HG03575 (cell line): ENCODE measurements at regions not wholly inside any gene's neighbourhood (a gene's known extent, or its start where the extent isn't known, plus 50 kb on each side); places are given as distances from the start of the nearest gene placed in this dataset.

Experiments used
- ATAC-seq: cut with Tn5 transposase; IDR thresholded peaks from one replicate; pipeline ENCODE4 v1.9.1; 2021; ENCODE audit not compliant: unreplicated experiment, insufficient number of reproducible peaks, low FRiP score; ENCODE audit errors: extremely low read depth

DNA sequence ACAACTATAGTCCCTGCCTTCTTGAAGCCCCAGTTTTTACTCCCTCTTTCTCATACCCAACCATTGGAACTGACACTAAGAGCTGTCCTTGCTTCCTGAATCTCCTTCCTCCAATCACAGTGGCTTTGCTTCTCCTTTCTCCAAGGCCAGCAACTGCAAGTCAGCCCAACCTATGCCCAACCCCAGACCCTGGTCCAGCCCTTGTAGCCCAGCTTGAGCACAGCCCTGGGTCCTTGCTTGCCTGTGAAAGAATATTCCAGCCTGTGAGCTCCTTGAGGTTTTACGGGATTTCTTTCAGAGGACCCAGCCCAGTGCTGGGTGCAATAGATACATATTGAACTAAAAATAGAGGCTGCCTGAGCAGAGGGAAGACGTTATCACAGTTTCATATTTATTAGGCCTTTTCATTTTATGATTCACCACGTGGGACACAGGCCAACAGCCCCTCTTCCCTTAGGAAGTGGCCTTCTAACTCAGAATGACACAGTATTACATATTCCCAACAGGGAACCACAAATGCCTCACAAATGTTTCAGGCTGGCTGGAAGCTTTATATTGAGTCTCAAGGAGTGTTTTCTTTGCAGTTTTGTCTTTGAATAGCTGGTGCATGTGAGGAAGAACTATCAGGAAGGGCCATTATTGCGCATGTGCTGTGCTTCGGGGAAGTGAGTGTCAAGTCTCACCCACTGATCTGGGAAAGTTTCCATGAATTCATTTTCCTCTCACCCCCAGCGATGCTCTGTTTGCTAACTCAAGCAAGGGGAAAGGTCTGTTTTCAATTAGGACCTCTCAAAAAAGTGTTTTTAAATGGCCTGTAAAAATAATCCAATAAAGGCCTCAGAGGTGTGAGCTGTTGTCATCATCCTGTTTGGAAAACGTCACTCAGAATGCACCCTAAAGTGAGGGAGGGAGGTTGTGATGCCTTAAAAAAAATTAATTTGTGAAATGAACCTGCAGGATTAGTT, 92.3 kb upstream of the NFIA start:
- ATAC-seq: no peak

DNA sequence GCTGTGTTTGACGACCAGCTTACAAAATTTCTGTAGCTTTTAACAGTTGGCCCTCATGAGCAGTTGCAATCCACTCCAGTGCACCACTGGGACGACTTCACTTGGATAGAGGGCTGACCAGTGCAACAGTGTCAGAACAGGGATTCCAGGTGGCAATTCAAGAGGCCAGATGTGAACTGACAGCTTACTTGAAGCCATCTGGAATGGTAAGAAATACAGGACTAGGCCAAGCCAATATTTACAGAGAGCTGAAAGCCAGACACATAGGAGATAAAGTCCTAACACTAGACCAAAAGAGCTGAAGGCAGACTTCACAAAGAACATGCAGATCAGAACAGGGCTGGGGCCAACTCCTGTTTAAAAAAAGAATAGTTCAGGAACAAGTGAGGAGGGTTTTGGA, 93.5 kb upstream of the NFIA start:
- no peak for ATAC-seq

DNA sequence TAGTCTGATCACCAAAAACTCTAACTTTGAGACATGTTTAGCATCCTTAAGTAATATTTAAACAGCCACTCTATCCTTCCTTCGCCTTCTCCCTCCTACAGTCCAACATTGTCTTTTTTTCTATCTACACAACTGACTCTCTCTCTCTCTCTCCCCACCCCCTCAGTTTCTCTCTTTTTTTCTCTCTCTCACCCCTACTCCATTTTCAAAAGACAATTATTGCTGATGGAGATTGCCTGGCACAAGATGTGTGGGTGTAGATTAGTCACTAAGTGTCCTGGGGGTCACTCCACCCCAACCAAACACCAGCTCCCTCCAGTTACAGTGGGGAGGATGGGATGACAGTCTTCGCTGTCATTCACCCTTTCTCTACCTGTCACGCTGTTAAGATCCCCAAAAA, 94.5 kb upstream of the NFIA start:
- ATAC-seq: no peak

DNA sequence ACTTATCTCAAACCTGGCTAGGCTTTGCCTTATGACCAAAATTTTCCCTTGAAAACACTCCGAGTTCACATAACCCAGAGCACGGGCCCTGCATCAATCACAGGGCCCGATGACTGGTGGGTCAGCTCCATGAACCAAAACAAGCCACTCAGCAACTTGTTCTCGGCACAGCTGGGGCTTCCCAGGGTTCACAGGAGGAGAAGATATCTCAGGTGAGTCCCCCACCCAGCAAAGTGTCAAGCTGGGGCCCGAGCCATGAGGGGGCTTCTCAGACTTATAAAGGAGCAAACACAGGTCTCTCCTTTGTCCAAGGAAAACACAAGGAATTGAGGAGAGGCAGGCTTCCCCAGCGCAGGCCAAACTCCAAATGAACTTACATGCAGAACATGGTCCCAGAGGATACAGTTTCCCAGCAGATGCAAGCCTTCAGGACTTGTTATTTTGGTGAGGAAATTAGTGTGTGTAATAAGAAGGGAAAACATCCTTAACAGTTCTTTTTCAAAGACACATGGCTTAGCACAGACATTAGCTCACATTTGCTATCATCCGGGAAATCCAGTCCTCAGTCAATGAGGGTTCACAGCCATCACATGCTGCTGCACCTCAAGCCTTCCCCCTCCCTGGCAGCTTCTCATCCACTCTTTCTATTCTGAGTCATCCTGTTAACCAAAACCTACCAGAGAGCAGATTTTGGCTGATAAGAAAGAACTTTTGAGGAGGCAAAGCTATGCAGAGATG, 98.1 kb upstream of the NFIA start:
- ATAC-seq: no peak

DNA sequence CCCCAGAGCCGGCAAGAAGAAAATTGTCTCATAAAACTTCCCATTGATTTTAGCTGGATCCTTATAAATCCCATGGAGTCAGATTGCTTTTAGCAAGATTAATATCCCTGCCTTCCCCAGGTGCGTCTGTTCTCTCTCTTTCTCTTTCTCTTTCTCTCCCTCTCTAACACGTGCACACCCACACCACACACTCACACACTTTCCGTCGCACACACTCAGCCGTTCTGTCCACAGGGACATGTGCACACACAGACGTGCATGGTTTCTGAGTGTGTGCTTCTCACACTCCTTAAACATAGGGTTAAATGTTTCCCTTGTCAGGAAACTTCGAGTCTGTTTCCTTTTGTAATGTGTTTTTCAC, 98.7 kb upstream of the NFIA start:
- no peak for ATAC-seq

DNA sequence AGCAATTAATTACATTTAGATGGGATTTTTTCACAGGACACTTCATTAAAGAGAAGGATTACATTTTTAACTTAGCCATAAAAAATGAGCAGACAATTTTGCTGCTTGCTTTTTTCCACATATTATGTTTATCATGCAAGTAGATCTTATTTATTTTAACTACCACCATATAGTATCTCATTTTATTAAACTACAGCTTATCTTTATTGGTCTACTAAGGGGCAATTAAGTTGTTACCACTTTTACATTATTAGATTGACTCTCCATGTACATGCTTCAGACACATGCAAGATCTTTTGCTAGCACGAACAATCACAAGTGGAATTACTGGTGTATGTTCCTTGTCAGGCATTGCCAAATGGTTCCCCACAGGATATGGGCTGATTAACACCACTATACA, 99.8 kb upstream of the NFIA start:
- no peak for ATAC-seq

DNA sequence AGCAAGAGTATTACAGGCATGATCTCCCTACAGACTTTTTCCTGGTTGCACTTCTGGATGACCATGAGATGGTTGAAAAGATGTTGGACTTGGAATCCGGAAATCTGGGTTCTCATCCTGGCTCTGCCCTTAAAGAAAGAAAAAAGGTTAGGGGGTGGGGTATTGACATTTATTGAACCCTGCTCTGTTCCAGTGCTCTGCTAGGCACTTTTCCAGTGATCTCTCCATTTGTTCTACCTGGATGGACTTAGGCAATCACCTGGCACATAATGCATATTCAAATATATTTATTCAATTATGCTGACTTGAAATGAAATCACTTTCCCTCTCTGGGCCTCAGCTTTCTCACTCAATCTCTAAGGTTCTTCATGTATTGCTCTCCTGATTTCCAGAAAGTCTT, 101.0 kb upstream of the NFIA start:
- no peak for ATAC-seq

DNA sequence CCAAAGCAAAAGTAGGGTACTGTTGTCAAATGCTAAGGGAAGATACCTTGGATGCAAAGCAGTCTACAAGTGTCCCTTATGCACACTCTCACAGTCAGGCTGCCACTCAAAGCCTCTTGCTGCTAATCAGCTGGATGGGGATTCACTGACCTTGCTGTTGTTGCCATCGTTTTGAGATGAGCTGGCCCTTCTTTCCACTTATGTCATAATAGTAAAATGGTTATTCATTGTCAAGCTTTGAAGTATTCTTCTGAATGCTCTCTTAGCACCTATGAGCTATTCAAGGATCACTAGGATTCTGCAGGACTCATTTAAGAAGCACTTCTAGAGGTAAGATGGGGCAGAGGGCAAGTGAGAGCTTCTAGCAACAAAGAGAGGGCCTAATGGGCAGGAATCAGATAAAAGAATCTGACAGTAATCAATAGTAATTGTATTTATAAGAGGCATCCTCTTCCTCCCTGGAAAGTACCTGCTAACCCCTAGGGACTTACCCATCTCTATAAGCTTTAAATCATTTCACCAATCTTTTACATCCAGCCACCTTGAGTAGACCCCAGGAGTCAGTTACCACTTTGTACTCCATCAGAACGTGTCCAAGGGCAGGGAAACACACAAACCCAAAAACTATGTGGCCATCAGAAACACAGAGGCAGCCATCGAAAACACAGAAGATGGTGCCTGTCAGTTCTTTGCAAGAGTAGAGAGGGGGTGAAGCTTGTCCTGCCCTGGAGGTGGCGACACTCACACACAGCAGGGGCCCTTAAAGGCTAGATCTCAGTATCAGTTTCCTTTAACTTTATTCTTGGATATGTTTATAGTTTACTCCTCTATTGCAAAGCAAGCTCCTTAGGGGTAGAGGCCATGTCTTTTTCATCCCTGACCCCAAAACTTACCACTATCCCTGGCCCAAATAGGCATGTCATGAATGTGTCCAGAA, 103.7 kb upstream of the NFIA start:
- no peak for ATAC-seq

DNA sequence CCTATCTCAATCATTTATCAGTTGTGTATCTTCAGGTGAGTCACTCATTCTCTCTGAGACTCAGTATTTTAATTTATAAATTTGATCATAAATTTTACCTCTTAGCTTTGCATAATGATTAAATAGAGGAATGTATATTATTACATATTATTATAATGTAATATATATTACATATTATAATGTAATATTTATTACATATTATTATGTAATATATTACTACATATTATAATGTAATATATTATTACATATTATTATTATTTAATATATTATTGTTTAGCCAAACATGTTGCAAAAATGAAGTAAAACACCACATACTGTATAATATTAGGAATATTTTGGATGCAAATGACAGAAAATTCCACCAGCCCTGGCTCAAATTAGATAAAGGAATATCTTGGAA, 104.7 kb upstream of the NFIA start:
- ATAC-seq: no peak

DNA sequence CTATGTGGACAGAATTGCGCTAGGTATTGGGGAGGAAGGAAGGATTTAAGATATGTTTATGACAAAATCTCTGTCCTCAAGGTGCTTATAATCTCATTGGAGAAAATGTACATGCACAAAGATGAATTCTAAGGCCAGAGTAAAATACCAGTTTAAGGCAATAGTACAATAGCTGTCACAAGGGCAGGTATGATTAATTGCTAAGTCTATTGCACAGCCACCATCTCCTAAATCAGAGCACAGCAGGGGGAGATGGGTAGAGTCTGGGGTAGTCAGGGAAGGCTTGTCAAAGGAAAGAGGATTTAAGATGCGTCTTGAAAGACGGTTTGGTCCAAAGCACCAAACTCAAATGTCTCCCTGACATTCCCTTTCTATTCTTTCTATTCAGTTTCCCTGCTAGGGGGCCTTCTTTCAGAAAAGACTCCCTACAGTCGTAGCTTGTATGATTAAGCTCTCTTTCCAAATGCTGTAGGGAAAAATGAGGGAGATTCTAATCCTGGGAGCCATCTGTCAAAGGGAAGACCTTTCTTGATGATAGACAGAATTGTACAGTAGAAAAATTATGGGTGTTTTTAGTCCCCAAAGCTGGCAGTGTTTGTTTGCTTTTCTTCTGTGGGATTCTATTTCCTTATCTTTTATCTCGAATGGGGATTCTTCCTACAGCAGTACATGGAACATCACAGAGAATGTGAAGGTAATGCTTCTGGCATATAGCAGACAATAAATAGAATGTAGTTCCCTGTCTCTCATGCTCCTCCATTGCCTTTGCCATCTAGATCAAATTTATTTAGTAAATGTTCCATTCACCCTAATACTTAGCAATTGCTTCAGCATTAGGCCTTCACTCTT, 107.6 kb upstream of the NFIA start:
- no peak for ATAC-seq

DNA sequence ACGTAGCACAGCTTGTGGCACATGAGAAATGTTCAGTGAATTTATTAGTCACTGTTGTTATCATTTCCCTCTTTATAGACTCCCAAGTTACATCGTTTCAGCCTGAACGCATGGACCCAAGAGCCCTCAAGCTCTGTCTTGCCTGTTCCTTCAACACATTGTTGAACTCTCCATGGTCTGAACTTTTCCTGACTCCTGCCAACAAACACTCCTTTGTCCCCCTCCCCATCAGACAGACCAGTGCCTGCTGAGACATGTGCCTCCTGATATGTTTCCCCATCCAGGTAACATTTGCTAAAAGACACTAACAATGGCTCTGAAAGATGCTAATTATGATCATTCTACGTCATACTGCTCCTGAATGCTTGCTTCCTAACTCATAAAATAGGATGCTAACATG, 108.7 kb upstream of the NFIA start:
- ATAC-seq: no peak

DNA sequence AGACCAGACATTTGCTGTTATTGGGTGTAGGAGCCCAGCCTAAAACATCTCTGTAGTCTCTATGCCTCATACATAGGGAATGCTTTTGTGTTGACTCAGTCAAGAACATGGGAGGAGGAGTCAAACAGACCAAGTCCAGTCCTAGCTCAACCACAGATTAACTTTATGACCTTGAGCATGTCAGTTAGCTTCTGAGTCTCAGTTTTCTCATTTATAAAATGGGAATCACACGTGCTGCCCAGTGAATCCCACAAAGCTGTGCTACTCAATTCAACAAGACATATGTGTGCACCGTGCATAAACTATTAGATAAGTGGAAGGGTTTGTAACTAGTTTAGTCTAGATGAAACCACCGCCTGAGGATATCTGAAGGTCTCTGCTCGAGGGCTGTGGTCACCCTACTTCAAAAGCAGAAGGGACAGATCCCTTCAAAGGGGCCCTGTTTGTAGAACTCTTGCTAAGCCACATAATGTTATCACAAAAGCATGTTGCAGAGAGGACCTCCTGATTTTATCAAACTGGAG, 109.5 kb upstream of the NFIA start:
- no peak for ATAC-seq

DNA sequence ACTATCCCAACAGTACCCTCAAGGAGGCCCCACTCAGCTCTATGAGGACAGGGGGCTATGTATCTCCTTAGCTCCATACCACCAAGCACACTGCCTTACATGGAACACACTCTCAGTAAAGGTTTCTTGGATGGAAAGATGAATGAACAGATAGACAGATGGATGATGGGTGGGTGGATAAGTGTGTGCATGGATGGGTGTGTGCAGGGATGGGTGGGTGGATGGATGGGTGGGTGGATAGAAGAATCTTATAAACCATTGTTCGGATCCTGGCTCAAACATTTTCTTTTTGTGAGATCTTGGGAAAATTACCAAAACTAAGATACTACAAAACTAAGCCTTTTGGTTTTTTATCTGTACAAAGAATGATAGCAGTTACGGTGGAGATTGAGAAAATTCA, 111.0 kb upstream of the NFIA start:
- ATAC-seq: no peak

DNA sequence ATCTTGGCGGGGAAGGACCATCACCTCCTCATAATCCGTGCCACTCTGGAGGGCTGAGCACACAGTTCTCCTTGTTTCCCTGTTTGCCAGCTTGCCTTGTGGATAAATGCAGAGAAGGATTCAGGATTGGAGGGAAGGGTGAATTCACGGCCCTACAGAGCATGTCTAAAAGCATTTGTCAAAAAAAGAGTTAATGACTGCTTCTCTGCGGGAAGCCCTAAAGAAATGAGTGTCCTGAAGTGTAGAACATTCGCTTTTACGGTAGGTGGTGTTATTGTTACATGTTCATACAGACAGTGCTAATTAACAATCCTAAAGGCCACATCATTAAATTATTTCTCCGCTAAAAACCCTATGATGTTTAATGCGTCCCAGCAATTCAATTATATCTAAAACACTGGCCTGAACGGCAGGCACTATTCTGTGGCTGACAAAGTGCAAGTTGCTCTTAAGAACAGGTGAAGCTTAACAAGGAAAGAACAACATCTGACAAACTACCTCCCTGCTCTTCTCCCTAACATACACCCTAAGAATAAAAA, 112.3 kb upstream of the NFIA start:
- ATAC-seq: no peak

DNA sequence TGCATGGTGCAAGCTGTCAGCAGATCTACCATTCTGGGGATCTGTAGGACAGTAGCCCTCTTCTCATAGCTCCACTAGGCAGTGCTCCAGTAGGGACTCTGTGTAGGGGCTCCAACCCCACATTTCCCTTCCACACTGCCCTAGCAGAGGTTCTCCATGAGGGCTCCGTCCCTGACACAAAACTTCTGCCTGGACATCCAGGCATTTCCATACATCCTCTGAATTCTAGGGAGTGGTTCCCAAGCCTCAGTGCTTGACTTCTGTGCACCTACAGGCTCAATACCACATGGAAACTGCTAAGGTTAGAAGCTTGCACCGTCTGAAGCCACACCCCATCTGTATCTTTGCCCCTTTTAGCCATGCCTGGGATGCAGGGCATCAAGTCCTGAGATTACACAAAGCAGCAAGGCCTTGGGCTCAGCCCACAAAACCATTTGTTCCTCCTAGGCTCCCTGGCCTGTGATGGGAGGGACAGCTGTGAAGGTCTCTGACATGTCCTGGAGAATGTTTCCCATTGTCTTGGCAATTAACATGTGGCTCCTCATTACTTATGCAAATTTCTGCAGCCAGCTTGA, 117.0 kb upstream of the NFIA start:
- no peak for ATAC-seq

DNA sequence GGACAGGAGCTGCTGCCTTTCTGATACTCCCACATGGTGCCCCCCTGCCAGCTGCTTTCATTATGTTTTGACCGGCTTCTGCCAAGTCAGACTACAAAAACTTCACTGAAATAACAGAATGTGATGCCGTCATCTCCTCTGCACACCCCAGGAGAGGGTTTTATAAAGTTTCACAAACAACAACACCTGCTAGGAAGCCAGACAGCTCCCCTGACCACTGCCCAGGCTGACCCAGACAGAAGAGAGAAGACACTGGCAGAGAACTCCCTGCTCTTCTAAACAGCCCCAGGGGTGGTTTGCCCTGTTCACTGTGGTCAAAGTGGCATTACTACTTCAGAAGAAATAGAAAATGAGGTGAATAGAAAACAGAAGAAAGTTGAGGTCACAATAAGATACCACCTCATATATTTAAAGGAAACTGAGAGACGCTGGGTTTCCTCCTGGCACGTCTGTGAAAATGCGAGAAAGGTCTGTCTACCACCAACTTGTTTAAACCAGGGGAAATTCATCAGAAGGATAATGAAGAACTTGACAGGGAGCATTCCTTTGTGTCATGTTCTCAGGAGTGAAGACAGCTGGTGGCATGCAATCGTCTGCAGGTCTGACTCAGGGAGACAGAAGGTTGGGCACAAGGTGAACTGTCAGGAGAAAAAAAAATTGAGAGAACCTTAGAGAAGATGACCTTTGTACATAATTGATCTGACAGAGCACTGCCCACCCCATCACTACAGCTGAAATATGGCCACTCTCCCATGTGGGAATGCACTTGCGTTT, 119.0 kb upstream of the NFIA start:
- no peak for ATAC-seq

DNA sequence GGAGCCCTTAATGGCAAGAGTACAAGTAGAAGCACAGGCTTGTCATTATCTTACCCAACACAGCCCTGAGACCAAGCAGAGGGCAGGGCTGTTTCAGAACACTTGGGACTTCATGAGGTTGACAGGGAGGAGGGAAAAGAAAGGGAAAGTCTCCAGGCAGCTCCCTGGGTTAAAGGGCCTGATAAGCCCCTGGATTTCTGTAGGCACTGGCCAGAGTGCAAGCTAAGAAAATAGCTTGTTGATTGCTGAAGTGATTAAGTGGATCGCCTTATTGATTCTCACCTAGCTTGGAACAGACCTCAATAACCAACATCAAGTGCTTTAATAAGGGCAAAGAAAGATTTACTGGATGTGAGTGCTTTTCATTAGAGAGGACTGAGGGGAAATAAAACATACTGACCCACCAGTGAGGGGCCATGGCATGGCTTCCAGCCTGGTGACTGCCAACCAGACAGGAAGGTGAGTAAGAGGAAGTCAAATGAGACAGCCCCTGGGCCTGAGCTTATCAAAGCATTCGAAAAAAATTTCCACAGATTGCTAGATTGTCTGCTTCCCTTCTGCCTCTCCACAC, 121.4 kb upstream of the NFIA start:
- no peak for ATAC-seq
